ENCODE measurements at regions not wholly inside any gene's neighbourhood (a gene's known extent, or its start where the extent isn't known, plus 50 kb on each side); places are given as distances from the start of the nearest gene placed in this dataset.

GRCh38 chr10:28935061-28935460 lies 257.7 kb downstream of the BAMBI start:
- DNase-seq = no peak

DNA sequence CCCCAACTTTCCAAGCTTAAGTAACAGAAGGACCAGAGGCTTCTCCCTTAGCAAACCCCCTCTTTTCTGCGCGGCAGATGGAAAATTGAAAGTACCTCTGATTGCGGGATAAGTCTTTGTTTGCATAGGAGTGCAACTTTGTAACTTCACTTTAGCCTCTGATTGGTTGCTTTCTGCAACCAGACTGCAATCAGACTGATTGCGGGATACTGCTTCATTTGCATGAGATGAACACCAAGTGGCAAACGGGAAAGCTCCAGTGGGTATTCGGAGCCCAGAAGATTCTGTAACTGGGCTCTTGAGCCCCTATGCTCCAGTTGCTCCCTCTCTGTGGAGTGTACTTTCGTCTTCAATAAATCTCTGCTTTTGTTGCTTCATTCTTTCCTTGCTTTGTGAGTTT lies 260.6 kb downstream of the BAMBI start:
- DNase-seq = no peak

DNA sequence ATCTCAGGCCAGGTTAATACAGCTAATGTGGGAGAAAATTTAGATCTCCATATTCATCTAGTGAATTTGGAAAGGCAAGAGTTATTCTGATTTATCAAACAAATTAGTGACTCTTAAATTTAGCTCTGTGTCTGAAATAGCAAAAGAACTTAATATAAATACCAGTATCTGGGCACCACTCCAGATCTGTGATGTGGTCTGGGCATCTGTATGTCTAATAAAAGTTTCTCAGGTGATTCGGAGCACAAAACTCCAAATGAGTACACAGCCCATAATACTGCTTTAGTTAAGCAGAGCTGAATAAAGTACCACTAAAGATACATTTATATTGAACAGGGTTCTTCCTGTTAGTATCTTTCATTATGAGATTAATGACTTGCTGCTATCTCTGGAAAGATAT lies 261.4 kb downstream of the BAMBI start:
- DNase-seq = no peak

DNA sequence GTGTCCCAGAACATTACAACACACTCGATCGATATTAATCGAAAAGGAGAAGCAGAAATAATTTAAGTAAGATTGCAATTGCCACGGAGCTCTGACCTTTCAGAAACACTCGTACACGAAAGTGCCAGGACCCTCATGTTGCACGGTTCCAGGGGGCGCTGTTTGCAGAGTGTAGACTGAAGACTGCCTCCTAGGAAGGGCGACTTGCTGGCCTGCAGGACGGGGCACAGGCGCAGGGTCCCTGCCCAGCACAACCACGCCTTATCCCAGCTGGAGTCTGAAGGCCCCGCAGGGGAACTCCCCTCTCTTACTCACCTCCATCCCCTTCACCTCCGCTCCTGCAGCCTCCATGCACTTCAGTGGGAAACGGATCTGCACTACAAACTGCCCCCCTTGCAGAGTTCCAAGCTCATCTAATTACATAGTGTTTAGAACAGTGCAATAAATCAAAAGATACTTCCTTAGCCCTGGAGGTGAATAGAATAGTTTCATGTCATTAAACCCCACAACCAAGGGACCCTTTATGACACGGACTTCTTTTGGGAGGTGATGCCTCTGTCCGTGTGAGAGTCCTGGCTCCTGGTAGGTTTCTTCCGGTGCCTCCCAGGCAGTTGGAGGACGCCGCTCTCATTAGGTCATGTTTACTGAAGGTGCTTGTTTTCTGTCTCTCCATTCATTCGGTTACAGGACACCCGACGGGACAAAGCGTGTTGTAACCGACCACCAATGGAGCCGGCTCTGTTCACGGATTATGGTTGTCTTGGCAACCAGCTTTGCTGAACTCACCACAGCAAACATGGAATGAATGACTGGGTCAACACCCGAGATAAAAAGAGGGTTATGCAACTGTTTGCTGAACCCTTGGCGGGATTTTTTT lies 262.2 kb downstream of the BAMBI start:
- no peak for DNase-seq

- DNase-seq = no peak
Observed at GRCh38 chr10:28940158-28940888, 263.0 kb downstream of the BAMBI start.

- no peak for DNase-seq
Observed at GRCh38 chr10:28942012-28942411, 264.7 kb downstream of the BAMBI start.

- no peak for DNase-seq
Observed at GRCh38 chr10:28945959-28946358, 268.6 kb downstream of the BAMBI start.

GRCh38 chr10:28946479-28946878 lies 269.2 kb downstream of the BAMBI start:
- DNase-seq = no peak

DNA sequence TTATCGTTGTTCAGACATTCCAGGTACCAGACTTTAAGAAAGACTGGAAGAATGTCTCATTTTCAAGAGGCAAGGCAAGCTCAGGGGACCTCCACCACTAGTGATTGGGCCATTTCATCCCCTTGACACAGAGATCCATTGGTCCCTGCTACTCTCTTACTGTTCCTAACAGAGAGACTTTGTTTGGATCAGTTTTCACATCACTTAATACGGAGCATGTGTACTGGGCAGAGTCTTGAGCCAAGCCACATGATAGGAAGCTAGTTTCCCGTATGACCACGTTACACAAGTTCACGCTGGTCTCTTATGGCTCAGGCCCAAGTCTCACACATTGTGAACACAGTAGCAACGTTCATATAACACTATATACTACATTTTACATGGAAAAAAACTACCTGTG lies 269.9 kb downstream of the BAMBI start:
- no peak for DNase-seq

DNA sequence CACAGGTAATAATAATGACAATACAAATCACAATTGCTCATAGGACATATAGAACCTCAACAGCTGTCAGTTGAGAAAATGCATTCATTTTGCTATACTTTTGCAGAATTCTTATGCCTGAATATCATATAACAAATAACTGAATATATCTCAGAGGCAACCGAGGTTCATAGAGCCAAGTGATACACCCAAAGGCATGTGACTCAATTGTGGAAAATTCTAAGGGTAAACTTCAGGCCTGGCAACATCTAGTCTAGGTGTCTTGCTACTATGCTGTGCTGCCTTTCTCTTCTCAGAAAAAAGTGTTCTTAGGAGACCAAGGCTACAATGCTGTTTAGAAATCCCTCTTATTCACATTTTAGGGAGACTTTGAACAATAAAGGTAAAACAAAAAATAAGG lies 270.7 kb downstream of the BAMBI start:
- no peak for DNase-seq

DNA sequence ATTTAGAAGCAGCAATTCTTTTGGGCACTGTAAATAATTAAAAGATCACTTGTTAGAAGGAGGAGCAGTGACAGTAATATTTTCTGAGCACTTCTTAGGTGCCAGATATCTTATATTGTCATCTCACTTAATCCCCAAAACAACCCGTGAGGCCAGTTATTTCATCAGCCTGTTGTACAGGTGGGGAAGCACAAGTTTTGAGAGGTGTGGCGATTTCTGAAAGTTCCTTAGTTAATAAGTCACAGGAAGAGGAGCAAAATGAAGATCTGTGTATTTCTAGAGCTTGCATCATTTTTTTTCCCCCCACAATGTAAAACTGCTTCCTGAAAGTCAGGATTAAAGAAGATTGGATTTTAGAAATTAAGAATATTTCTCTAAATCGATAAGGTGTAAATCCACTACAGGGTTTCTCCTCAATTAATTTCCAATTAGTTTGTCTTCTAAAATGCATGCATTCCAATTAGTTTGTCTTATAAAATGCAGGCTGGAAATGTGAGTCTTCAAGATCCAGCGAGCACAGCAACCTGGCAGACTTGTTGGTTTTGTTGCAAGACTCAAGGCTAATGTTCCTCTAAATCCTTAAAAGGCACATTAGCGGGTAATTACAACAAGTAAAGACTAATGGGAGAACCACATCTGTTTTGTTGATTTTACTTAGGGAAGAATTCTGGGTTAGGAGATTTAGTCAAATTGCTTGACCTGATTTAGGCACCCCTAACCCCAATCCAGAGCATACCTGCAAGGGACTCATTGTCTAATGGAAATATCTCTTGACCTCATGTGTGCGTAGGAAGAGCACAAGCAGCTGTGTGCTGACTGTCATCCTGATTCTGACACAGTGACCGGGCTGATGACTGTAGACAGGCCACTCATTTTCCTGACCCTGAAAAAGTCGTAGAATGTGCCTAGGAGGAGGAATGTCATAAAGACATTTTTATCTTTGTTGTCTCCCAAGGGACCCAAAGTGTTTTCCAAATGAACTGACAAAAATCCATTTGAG lies 272.0 kb downstream of the BAMBI start:
- DNase-seq = no peak

- DNase-seq = no peak
Observed at GRCh38 chr10:28951484-28951883, 274.2 kb downstream of the BAMBI start.

DNA sequence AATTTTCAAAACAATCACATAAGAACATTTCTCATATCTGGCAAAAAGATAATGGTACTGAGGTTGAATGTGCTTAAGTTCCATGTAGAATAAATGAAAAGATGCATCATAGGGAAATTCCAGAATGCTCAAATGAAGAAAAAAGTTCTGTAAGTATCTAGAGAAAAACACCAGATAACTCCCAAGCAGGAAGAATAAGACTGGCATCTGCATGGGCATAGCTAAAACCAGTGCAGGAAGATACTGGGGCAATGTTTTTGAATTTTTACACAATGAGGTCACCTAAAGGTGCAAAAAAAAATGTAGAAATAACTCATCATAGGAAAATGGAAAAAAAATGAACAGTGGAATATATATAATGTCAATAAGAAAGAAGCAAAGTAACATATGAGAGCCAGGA lies 275.2 kb downstream of the BAMBI start:
- no peak for DNase-seq

DNA sequence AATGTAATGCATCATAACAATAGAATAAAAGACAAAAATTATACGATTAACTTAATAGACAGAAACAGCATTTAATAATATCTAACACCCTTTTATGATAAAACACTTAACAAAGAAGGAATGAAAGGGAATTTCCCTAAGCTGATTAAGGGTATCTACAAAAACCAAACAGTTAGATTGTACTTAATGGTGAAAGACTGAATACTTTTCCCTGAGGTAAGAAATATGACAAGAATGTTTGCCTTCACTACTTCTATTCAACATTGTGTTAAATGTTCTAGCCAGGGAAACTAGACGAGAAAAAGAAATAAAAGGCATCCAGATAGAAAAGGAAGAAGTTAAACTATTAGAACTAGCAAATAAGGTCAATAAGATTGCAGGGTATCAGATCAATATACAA lies 276.9 kb downstream of the BAMBI start:
- no peak for DNase-seq

GRCh38 chr10:28958468-28958867 lies 281.1 kb downstream of the BAMBI start:
- DNase-seq = no peak

DNA sequence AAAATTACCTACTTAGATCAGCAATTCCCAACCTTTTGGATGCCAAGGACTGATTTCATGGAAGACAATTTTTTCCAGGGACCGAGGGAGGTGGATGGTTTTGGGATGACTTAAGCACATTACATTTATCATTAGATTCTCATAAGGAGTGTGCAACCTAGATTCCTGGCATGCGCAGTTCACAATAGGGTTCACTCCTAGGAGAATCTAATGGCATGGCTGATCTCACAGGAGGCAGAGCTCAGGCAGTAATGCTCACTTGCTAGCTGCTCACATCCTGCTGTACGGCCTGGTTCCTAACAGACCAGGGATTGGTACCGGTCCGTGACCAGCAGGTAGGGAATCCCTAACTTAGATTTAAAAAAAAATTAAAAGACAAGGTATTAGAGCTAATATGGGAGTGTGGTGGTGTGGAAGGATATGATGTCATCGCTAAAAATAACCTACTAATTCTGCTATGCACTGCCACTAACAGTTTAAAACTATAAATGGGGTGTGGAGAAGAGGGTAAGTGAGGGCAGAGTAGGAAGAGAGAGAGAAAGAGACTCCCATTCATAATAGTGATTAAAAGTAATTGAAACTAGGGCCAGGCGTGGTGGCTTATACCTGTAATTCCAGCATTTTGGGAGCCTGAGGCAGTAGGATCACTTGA lies 282.7 kb downstream of the BAMBI start:
- no peak for DNase-seq

GRCh38 chr10:28962768-28963167 lies 285.4 kb downstream of the BAMBI start:
- no peak for DNase-seq

DNA sequence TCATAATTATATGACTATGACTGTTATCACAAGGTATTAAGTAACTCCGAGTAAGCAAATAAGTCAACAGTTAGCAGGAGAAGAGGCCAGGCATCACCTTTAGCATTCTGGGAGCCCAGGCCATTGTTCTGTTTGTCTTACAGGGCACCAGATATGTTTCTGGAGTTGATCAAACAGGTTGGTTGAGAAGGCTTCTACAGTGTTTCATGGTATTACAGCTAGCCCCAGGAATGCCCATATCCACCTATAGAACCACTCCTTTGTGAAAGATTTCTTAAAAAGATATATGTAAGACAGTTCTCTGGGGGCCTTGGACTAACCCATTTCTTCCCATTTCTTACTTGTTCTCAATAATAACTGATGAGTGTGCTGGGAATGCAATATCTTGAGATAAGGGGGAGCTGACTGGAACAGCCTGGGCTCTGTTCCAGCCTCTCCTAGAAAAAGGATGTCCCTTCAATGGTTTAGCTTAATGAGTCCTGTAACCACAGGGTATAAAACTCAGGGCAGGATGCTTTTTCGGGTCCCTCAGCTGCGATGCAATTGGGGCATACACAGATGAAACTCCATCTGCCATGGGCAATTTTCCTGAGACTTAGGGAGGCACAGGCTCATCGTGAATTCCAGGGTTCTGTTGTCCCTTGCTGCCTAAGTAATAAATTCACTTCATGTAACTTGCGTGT lies 286.4 kb downstream of the BAMBI start:
- DNase-seq = no peak

DNA sequence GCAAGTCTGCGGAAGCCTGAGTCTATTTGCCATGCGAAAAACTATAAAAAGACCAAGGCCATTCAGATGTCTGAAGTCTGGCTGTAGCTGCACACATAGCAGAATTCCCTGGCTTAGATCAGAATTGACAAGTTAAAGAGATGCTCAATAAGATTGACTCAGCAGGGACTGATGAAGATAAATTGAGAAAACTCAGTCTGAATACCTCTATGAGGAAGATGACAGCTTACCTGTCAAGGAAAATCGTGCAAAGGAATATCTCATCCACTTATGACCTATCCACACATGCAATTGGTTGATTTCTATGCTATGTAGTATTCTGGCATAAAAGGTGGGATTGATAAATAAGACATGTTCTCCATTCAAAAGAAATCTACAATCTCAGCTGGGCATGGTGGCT lies 288.6 kb downstream of the BAMBI start:
- DNase-seq = no peak

- no peak for DNase-seq
Observed at GRCh38 chr10:28967031-28967430, 289.7 kb downstream of the BAMBI start.

DNA sequence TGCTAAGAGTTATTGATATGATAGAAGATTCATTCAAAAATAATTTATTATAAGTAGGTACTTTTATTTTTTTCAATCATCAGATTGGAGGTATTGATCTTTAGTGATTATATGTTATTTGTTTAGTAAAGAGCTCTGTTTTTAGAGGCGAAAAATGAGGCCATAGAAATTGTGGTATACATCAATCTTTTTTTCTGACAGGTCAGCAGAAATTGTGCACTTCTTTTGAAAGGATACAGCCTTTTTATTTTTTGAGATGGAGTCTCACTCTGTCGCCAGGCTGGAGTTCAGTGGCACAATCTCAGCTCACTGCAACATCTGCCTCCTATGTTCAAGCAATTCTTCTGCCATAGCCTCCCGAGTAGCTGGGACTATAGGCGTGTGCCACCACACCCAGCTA lies 292.1 kb downstream of the BAMBI start:
- no peak for DNase-seq

DNA sequence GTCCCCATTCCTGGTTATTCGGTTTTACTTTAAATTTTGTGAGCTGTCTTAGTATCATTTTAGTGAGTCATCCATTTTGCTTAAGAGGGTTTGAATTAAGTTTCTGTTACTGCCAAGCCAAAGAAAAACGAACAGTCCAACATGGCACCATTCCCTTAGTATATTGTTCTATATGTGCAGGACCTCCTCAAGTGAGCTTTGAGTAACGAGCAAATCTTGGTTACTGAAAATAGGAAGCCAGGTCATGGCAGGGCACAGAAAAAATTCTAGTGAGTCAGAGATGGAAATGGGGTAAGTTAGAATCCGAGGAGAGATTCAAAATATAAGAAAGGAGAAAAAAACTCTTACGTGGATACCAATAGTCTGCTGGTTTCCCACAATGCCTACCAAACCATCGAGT lies 292.9 kb downstream of the BAMBI start:
- no peak for DNase-seq

Measured in stimulated activated CD4-positive, alpha-beta T cell treated with anti-CD3 and anti-CD28 coated beads, Interleukin-2, amount 100 ng/mL, for 24 hours (primary cell).